Esophagus squamous epithelium (tissue), 4 donors: ENCODE measurements at regions not wholly inside any gene's neighbourhood (a gene's known extent, or its start where the extent isn't known, plus 50 kb on each side); places are given as distances from the start of the nearest gene placed in this dataset.

Experiments
- CTCF ChIP-seq, 6 experiments: fragments of 450-650 bp in 4 of 6; fragments of 200-600 bp in 2 of 6; sonication (generic) in 2 of 6; IDR thresholded peaks; one replicate each; pipeline ENCODE4 v1.5.1; 2016 to 2019; ENCODE audit warnings: antibody characterized with exemption in 6 of 6, mild to moderate bottlenecking in 4 of 6, moderate library complexity in 4 of 6
- POLR2A ChIP-seq, 4 donors: fragments of 450-650 bp; IDR thresholded peaks; one replicate each; pipeline ENCODE4 v1.6.1; 2017; ENCODE audit warnings: antibody characterized with exemption in 4 of 4, mild to moderate bottlenecking in 4 of 4, moderate library complexity in 3 of 4

- no peak for TF ChIP-seq CTCF (IDR thresholded peaks at IDR 0.05)
- TF ChIP-seq POLR2A (IDR thresholded peaks at IDR 0.05) = no peak
These were observed 409.7 kb upstream of the PIK3C3 start for GRCh38 chr18:41545091-41545888.
